Medulla oblongata (tissue), 1 donor: ENCODE measurements at regions not wholly inside any gene's neighbourhood (a gene's known extent, or its start where the extent isn't known, plus 50 kb on each side); places are given as distances from the start of the nearest gene placed in this dataset.
"Not testable (repeated sequence)": the region's sequence is repeated elsewhere in the genome, so short reads cannot be mapped to it uniquely, and the experiment has no call there.

Experiments used
- DNase-seq: peaks from one replicate; pipeline ENCODE4 v3.0.0-alpha.2; 2015; ENCODE audit errors: extremely low spot score

DNA sequence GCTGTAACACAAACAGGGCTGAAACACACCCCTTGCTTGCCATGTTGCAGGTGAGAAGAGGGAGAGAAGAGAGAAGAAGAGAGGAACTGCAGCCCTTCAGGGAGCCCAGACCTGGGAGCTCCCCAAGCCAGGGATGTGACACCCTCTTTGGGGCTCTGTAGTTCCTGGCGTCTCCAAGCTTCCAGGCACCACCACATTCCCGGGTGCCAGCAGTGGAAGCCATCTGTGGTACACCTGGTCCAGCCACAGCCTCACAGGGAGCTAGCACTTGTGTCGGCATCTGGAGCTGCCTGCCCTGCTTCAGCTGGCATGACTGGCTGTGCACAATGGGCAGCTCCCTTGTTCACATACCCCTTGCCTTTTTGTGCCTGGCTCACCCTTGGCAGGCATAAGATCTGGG is 182.1 kb downstream of the DEPDC1B start:
- no peak for DNase-seq

DNA sequence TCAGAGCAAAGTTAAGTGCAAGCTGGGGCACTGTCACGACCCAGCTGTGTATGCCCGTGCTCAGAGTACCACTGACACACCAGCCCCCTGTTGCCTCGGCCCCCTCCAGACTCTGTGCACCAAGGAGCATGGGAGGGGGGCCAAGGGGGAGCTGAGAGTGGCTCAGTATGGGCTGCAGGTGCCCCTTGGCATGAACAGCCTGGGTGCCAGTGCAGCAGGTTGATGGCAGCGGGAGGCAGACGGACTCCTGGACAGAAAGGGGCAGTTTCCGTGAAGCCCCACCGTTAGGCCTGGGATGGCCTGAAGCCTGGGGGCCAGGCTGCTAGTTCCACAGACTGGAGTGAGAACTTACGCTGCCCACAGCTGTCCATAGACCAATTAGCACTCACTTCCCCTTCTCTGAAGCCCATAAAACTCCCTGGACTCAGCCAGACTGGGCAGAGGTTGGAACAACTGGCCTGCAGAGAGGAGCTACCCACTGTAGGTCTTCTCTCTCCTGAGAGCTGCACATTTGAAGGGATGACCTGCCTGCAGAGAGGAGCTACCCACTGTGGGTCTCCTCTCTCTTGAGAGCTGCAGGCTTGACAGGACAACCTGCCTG is 182.8 kb downstream of the DEPDC1B start:
- no peak for DNase-seq

DNA sequence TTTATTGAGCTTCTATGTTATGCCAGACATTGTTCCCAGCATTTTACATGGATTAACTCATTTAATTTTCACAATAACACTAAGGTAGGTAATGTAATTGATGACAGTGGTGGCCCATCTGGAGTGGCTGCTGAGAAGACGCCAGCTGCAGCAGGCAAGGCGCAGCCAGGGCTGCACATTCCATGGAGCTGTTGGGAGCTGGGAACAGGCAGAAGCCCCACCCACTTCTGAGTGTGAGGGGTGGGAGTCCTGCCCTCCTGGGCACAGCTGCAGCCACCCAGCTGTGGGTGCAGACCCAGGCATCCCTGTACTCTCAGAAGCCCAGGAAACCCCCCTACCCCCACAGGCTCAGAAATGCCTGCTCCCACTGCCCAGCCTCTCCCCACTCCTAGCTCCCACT is 183.3 kb downstream of the DEPDC1B start:
- DNase-seq, result no peak

DNA sequence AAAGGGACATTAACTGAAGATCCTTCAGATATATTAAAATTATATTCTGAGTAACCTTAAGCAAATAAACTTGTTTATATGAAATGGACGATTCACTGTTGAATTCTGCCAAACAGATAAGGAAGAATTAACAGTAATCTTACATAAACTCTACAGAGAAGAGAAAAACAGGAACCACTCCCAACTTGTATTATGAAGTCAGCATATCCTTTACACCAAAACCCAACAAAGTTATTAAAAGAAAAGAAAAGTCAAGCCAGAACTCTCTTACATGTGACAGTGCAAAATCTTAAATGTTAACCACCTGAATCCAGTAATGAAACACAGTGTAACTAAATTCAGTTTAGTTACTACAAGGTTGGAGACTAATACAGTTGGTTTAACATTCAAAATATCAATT is 185.8 kb downstream of the DEPDC1B start:
- DNase-seq, result no peak

DNA sequence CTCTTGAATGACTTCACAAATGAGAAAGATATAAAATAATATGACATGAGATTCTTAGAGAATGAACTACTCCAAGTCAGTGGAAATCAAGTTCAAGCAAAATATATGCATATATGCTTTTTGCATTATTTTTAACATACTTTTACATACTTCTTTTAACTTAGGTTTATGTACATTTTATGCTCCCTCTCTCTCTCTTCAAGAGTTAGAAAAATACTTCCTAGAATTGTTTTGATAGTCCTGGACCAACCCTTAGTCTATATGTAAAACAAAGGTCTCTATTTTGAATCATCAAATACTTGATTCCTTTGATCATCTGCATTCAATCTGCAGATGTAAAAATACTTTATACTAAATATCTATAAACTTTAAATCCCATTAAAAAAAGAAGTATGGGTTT is 187.8 kb downstream of the DEPDC1B start:
- DNase-seq, result no peak

DNA sequence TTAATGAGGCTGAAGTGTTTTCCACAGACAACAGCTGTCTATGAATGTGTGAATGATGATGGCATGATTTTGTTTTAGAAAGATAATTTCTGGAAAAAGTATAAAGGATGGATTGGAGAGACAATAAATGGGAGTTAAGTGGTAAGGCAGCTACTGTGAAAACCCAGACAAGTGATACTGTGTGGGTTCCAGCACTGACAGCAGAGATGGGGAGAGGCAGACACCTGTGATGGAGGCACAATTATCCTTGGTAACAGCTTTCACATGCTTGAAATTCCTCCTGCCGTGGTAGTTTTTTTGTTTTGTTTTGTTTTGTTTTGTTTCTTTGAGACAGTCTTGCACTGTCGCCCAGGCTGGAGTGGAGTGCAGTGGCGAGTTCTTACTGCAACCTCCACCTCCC is 189.3 kb downstream of the DEPDC1B start:
- no peak for DNase-seq

DNA sequence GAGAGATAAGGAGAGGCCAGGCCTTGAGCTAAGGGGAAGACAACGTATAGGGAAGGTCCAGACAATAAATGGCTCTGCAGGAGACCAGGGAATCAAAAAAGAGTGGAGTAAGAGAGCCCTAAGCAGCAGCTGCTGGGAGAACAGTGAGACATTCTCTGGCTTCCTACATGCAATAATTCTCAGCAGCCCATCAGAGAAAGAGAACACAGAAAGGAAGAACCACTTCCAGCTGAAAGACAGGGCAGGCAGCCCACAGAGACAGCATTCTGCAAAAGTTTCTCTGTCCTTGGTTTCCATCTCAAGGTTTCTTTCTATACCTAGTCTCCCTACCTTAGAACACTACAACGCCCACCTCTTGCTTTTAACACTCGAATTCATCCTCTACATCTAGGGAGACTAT is 189.9 kb downstream of the DEPDC1B start:
- DNase-seq, result no peak

DNA sequence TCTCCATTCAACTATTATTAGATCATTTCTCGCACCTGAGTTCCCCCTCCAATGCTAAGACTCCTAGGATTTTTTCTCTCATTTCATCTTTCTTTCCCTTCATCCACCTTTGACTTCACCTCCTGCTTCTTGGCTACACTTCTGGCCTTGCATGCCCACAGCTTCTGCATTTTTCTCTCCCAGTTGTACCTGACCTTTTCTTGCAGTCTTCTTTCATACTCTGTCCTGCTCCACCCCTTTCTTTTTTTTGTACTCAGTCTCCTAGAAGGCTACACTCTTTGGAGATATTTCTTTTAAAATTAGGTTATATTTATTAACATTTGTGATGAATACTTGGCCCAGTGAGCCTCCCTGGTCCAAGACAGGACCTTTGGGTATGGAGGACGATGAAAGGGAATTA is 190.4 kb downstream of the DEPDC1B start:
- DNase-seq, result no peak

DNA sequence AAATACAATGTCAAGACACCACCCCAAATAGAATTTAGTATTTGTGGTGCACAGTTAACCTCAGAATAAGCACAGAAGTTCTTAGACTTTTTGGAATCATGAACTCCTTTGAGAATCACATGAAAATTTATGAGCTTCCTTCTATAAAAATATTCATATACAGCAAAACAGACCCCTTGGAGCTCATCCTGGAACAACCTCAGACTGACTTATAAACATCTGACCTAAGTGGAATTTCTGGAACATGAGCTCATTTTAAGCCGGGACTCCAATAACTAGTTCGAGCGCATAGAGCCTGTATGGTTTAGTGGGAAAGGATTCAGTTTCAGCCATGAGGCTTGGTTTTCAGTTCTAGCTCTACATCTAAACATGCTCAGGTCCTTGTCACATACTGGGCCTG is 192.3 kb downstream of the DEPDC1B start:
- no peak for DNase-seq

DNA sequence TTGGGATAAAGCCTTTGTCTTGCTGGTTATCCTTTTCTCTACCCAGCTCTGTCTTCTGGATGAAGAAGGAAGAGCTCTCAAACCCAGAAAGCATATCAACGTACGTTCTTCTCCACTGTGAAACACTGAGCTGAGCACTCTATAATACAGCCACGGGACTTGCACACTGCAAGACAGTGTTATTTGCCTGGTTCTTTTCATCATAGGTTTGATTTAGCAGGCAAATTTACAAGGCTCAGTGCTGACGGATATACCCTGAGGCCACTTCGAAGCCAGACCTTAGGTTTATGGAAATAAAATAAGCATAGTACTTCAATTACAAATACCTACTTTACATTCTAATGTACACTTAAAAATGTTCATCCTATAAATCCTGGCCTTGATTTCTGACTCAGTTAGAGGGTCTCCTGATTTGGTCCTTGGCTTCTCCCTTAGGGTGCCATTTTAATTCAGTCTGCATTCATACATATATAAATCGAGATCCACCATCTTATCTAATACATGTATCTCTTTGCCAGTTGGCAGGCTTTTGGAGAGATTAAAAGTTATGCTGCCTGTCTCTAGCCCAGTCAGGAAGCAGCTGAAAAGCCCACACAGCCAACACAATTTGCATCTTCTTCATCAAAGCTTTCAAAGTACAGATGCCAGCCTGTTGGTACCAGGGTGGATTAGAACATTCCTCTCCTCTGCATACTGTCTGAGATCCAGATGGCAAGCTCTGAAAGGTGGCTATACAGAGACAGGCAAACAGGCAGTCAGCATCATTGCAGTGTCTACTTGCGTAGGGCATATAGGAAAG is 194.4 kb downstream of the DEPDC1B start:
- DNase-seq, result no peak

DNA sequence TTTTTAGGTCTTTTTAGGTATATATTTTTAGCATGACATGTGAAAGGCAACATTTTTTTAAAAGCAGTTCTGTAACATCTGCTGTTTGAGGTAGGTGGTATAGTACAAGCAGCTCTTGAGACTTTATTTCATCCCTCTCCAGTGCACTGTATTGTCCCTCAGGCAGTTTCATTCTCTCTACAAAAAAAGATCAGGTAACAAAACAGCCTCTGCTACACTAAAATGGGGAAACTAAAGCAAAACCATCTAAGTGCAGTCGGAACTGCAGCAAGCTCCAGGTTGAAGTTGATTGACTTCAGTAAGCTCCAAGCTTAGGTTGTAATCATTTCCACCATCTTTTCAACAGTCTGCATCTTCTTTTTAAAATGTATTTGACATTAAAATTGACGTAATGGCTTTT is 195.6 kb downstream of the DEPDC1B start:
- no peak for DNase-seq

DNA sequence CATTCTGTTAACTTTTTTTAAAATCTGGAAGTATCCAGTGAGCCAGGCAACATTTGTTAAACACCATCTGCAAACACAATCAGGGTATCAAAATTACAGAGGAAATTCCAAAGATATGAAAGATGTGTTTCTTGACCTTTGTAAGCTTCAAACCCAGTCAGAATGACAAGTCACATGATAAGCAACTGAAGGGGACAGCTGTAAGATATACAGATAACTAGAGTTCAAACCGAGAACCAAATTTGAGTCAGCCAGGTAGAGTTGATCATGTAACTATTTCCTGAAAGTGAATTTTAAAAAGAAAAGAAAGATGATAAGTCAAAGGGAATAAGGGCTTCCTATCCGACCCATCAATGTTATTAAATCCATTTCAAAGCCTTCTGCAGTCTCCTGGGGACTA is 196.2 kb downstream of the DEPDC1B start:
- no peak for DNase-seq

DNA sequence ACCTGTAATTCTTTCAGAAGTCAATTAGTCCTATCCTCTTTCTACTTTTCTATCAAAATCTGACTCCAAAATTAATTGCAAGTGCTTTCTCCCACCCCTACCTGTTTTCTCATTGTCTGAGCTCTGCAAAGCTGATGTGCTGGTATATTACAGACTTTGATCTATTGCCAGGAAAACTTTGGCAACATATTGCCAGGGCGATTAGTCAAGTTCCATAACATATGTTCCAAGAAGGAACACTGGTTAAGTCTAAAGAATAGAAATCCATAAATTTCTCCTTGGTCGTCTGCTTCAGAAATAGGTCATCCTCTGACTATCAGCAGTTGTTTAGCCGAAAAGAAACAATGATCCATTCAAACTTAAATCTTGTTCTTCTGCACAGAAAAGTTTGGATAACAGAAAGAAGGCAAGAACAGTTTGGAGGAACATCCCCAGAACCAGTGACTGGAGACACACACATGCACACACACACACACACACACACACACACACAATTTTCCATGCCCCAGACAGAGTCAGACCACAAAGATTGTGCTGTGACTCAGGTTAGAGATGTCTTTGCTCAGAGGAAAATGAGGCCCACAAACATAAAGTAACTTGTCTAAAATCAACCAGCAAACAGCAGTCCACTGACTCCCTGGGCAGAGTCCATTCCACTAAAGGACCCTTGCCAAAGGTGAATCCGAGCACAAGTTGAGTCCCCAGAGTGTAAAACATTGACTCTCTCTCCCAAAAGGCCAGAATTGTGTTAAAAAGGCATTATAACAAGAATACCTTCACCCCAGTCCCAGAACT is 202.1 kb downstream of the DEPDC1B start:
- DNase-seq, result no peak

DNA sequence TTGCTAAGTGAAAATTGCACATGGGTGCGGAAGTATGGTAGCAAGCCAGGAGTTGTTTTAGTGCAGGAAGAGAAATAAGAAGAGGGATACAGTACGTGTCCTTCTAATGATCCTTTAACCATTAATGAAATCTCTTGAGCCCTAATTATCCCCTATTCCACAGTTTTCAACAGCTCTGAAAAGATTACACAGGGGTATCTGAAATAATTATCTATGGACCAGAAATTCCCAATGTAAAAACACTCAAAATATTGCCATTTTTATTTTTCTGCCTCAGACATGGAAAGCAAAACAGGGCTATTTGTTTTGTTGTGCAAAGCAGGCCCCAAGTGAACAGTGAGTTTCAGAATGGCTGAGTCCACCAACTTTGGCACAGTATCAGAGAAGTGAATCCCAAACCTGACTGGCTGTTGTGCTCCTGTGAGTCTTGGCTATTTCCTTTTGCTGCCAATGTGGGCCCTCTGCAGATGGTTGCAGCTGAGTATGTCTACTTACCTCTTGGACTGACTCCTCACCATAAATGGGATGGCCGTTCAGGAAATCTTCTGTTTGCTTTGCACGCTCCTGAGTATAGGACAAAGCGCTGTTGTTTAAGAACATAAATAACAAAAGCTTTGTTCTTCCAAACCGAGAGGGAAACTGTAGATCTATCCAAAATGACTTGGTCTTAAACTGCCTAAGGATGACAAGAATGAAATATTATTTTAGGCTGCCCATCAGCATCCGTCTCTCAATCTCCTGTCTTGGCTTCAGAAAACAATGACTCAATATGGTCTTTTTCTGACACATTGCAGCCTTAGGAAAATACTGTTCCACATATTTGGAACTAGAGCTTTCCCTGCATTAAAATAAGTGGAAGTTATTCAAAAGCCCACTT is 204.1 kb downstream of the DEPDC1B start:
- DNase-seq, result peak; percentile 89

DNA sequence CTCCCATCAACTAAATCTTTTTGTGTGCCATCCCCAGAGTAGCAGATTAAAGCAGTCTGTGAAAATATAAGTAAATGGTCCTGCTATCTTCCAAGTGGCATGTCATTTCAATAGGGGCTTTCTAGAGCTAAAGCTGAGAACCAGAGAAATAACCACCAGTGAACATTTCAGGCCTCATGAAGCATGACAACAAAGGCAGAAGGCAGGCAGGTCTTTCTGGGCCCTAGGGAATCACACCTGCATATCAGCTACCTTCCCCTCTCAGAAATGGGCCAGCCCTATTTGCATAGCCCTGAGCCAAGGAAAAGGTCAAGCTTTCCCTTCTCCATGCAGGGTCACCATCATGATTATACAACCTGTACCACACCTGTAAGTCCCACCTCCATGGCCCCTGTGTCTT is 205.3 kb downstream of the DEPDC1B start:
- DNase-seq, result no peak

DNA sequence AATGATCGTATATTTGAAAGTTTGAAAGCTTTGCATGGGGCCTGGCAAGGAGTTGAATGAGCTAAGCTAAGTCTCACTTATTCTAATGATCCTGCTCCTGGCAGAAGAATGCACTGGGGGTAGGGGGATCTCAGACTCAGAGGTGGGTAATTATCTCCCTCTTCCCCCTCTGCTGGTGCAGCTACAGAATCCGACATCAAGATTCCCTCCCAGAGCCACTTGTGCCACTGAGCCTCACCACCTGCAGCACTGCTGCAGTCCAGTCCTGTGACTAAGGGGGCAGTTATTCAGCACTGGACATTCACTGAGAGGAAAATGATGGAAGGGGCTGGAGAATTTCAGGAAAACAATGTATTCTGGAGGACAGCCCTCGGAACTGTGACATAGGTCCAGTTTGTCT is 205.8 kb downstream of the DEPDC1B start:
- DNase-seq, result no peak

DNA sequence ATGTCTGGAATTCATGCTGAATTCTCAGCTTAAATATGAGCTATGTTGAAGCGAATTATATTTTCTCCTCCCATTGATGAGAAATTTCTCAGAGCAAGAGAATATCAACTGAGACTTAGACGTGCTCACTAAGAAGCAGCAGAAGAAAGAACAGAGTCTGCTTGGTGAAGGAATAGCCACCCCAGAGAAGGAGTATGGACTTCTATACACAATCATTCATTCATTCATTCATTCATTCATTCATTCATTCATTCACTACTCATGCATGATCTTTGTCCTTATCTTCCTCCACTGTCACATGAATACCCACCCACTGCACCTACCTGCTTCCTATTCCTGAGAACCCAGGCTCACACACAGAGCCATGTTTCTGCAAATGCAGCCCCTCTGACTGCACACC is 206.6 kb downstream of the DEPDC1B start:
- no peak for DNase-seq

DNA sequence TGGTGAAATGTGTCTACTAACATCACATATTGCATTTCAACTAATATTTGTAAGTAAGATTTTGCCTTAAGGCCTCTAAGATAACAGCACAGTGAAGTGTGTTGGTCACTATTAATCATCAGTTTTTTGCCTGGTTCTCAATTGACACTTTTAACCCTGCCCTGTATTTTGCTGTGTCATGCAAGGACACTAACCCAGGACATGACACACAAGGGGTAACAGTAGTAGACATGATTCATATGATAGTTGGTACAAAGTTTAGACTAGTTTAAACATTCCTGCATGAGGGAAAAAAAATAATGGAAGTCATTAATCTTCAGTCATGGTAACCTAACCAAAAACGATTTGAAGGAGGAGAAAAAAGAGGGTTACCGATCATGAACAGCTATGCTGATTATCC is 207.0 kb downstream of the DEPDC1B start:
- DNase-seq, result no peak

DNA sequence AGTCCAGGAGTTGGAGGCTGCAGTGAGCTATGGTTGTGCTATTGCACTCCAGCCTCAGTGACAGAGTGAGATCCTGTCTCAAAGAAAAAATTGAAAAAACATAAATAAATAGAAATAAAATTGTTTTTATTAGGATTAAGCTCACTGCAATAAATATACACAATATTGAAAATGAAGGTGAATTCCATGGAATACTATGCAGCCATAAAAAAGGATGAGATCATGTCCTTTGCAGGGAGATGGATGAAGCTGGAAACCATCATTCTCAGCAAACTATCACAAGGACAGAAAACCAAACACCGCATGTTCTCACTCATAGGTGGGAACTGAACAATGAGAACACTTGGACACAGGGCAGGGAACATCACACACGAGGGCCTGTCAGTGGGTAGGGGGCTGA is 207.6 kb downstream of the DEPDC1B start:
- DNase-seq, result not testable (repeated sequence)

DNA sequence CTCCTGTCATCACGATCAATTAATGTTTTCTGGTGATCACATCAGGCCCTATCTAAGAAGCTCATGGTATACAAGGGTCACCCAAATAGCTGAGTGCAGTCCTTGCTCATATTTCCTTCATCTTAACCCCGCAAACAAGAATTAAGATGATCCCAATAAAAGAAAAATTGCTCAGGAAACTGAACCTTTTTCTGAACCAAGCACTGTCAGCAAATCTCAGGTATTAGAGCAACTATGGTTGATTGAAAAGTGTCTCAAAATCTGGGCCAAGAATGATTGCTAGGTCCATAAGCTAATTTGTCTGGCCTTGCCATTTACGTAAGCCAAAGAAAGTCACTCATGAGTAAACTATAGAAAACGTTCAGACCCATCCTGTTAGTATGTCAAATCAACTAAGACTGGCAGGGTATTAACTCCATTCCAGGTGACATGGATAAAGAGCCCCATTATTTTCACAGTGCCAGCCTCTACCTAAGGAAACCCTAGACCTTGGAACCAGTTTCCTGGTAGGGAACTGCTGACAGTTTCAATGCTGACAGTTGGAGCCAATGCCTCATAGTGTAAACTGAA is 209.3 kb downstream of the DEPDC1B start:
- DNase-seq, result no peak

DNA sequence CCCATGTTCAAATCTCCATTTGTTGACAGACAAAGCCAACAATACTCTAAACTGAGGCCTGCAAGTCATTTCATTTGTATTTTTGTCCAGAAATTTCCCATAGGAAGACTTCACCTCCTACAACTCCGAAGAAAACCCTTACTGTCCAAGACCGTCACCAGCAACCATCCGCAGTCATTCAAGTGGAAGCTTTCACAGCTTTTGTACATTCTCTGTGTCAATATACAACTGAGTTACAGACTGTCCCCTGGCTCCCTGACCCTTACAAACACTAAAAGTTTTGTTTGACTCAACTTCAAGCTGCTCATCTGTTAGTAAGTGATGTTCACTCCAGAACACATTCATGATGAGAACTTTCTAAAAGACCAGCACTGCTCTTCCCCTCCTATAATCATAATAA is 210.1 kb downstream of the DEPDC1B start:
- DNase-seq, result no peak

DNA sequence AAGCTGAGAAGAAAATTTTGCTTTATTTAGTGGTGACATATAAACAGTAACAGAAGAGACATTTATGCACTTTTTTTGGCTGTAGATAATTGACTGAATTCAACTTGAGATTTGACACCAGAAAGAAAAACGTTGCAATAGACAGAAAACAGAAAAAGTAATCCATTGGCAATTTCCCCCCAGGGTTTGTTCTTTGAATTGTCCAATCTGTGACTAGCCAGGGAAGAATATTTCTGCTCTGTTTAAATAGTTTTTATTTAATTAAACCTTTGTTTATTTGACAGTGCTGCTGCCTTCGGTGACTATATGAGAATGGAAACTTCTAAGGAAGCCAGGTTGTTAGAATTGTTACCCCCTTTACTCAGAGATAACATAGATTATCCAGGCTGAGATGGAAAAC is 210.6 kb downstream of the DEPDC1B start:
- DNase-seq, result no peak
